Stimulated activated CD8-positive, alpha-beta memory T cell treated with anti-CD3 and anti-CD28 coated beads, Interleukin-15, amount 100 ng/mL, for 48 hours (primary cell): ENCODE measurements at regions not wholly inside any gene's neighbourhood (a gene's known extent, or its start where the extent isn't known, plus 50 kb on each side); places are given as distances from the start of the nearest gene placed in this dataset.

ENCODE experiments used
- DNase-seq, 2 donors: peaks; one replicate each; pipeline ENCODE4 v3.0.0-alpha.2; 2020; ENCODE audit warnings: low read depth in 2 of 2

DNA sequence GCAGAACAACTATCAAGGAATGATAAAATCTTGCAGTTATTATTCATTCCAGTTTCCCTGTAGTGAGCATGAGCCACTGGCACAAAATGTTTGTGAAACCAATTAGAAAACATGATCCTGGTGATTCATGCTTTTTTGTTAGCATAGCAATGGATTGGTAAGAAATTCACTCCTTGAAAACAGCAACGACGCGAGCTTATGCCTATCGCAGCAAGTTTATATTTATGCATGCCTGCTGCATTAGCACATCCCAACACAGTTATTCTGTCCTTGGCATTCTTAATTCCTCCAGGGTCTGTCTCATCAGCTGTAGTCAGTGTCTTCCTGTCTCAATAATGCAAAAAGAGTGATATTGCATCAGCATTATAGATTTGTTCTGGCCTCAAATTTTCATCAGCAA is 975.9 kb downstream of the STIM2 start:
- DNase-seq = no peak

DNA sequence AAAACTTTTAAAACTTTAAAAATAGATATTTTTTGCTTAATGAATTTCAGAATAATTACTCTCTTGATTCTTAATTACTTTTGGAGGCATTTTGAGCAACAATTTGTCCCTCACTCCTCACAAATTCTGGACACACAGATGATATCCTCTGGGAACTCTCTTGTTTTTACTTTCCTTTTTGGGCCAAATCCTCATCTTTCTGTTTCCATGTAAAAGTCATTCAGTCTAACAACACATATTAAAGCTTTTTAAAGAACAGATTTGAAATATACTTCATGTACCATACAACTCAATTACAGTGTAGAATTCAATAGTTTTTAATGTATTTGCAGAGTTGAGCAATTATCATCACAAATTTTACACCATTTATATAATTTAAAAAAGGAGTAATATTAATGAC is 983.1 kb downstream of the STIM2 start:
- no peak for DNase-seq

DNA sequence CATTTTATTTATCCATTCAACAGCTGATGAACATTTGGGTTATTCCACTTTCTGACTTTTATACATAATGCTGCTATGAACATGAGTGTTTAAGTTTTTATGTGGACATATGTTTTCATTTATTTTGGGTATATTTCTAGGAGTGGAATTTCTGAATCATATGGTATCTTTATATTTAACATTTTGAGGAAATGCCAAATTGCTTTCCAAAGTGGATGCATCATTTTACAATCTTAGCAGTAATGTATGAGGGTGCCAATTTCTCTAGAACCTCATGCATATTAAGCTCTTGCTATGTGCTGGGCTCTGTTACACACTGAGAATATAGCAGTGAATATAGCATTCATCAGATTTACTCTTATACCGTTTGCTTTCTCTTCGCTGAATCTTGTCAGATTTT is 983.7 kb downstream of the STIM2 start:
- no peak for DNase-seq

DNA sequence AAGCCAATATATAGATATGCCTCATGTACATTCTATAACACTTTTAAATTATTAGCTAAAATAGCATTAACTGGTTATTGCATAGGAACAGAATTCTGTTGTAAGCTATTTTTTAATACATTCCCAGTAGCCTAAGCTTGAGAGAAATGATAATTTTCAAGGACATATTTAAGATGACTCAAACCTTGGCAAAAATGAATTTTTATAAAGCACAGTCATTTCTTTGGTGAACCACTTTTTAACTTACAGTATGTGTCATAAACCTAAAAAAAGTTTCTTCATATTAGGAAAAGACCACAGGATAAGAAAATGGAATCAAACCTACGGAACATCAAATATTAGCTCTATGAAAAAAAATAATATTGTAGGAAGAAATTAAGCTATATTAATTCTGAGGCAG is 986.3 kb downstream of the STIM2 start:
- DNase-seq = no peak

DNA sequence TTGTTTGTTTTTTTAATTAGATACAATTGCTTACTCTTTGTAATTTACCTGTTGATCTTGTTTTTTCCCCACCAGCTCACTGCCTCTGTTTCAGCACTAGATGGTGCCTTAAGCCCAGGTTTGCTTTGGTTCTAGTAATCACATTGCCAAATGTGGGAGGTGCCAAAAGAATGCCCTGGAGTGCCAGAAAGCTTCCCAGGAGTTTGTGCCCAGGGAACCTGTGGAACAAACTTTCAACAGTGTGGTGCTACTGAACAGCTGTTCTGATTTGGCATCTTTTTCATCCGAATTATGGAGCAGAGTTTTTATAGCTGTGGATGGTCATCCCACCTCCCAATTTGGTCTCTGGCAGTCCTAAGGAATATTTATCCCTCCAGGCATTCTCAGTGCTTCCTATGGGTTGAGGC is 1000.7 kb downstream of the STIM2 start:
- DNase-seq = no peak

DNA sequence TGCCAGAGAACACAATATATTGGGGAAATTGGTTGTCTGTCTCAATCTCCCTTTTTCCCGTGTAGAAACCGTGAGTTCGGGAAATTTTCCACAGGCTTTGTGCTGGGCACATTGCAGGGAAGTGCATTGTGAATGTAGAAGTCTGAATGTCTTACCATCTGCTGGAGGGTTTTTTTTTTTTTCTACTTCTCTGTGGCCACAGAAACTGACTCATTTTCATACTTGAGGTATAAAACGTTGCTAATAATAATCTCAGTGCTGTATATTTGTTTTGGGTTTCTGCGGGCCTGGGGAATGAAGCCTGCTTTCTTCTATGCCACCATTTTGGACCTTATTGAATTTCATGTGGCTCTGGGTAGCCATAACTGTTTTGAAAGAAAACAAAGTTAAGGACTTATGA is 1001.2 kb downstream of the STIM2 start:
- no peak for DNase-seq

DNA sequence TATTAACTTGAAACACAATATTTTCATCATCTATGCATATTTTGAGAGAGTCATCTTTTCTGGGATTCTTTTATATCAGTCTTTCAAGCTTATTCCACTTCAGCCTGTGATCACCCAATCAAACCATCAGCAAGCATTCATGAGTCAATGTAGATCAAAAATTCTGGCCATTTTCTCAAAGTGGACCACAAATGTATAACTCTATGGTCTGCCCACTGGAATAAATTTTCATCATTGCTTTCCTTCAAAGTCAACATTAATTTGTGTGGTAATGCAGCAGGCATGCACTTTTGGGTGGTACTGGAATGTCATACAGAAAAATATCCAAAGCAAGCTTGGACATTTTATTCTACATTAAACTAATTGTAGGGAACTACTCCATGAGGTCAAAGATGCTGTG is 1013.0 kb downstream of the STIM2 start:
- DNase-seq = no peak

DNA sequence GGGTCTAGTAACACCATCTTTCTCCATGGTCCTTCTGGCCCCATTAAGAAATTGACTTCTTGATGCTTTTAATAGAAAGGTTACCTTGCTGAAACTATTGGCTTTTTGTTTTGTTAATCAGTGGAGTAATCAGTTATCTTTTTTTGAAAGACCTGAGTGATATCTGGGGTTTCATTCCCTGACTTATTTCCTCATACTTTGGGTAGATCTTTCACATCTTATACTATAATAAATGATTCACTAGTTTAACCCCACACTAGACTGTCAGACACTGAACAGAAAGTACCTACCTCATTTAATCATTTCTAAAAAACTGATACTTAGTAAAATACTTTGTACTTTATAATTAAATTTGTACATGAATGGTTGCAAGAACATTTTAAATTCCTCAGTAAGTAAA is 1021.1 kb downstream of the STIM2 start:
- DNase-seq = no peak

DNA sequence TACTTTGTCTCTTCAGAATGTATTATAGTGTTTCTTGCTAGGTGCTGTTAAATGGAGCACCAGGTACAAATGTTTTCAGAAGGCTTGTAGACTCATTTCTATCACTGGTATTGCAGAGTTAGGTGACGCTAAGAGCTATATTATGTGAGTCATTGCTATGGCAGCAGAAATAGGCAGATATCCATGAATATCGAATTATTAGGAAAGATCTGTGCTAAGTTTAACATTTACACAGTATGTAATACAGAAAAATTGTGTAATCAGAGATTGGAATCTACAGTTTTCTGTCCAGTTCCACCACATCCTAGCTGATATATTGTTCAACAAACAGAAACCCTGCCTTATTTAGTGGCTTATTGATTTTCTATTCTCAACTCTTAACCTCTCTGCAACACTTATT is 1025.5 kb downstream of the STIM2 start:
- DNase-seq = no peak

DNA sequence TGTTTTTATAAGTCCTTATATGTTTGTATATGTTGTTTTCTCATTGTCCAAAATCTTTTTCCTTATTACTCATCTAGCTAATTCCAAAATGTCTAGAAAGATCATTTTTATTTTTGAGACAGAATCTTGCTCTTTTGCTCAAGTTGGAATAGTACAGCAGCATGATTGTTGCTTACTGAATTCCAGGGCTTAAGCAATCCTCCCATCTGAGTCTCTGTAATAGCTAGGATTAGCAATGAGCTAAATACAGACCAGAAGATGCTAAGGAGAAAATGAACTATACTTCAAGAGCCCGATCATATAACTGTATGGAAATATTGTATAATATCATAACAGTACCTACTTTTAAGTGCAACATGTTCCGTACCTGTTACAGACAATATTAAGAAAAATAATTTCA is 1027.0 kb downstream of the STIM2 start:
- DNase-seq = no peak

DNA sequence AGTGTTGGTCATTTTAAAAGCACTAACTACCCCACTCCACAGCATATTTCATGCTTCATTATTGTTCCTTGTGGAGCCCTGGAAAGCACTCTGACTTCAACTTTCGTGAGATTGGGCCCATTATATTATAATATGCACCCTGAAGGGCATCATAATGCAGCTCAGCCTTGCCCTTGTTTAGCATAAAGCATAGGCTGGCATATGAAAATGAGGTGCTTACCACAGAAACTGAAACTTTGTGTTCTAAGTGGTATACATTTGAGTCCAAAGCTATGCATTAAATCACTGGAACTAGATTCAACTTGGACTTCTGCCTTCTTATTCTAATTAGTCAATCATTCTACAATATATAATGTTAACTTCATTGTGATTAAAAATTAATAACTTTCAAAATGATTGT is 1027.9 kb downstream of the STIM2 start:
- DNase-seq = no peak

DNA sequence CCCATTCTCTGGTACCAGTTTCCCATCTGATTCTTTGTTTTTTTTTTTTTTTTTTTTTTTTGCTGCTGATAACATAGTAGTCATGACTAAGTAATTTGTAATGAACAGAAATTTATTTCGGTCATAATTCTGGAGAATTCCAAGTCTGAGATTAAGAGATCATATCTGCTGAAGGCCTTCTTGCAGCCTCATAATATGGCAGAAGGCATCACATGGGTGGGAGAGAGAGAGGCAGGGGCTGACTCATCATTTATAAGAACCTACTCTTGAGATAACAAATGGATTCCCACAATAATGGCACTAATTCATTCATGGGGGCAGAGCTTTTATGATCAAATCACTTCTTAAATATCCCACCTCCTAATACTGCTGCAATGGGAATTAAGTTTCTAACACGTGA is 1034.3 kb downstream of the STIM2 start:
- DNase-seq = no peak

DNA sequence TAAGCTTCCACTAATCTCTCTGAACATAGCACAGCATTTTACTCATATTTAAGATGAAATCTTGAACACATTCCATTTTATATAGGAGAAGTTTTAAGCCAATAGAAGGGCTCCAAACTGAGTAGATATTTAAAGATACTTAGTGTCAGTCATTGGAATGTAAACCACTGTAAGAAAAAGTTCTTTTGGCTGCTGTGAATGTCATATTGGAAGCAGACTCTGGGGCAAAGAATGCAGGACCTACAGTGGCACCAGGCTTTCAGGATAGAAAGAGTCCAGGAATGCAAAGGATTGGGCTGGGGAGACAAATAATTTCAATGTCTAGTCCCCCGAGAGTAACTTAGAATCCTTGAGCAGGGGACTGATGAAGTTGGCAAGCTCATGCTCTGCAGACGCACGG is 1047.7 kb downstream of the STIM2 start:
- DNase-seq = no peak

DNA sequence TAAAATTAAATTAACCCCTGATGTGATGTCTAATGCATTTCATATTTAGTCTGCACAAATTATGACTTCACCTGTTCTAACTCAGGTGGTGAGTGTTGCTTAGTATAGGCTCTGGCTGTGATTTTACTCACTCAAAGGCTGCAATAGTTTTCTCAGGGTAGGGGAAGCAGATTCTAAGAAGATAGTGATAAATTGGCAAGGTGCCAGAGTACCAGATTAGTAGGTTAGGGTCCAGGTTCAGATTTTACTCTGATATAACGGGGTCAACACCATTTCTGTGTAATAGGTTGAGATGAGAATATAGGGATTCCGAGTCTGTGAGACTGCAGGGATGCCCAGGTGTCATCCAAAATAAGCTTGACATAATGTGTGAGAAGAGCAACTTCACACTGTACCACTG is 1049.6 kb downstream of the STIM2 start:
- no peak for DNase-seq

DNA sequence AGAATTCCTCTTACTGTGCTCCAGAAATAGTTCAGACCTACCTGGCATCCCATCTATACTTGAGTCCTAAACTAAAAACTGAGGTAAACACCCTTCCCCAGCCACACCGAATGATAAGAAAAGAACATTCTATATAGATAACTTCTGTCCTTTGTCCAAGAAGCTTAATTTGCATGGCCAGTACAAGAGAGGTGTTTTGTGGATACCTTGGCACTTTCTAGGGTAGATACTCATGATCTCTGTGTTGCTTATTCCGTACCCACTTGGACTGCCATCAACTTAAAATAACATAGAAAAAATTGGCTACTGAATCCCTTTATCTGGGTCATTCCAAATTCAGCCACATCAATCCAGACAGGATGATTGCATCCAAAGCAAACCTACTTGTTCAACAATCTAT is 1050.4 kb downstream of the STIM2 start:
- DNase-seq = no peak

DNA sequence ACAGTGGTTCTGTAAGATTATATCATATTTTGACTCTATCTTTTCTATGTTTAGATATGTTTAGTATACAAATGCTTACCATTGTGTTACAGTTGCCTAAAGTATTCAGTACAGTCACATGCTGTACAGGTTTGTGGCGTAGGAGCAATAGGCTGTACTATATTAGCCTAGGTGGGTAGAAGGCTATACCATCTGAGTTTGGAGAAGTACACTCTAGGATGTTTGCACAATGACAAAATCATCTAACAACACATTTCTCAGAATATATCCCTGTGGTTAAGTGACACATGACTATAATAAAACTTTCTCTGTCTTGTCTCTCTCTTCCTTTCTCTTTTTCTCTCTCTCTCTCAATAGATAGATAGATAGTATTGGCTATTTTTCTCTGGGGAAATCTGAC is 1053.1 kb downstream of the STIM2 start:
- no peak for DNase-seq

DNA sequence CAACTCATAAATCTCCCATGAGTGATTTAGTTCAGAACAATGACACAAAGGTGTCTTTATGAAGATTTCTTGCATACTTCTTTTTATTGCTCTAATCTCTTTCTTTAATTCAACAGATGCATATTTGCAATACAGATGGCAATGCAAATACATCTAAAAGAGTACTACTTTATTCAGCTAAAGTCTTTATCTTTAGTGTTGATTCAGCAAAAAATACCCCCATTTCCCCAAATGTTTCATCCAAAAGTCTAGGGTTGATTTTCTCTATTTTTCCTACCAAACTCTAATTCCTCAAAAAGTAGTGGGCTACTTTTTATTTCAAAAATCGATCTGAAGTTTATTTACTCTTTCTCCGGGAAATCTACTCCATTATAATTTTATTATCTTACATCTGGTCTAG is 1055.2 kb downstream of the STIM2 start:
- DNase-seq = no peak

DNA sequence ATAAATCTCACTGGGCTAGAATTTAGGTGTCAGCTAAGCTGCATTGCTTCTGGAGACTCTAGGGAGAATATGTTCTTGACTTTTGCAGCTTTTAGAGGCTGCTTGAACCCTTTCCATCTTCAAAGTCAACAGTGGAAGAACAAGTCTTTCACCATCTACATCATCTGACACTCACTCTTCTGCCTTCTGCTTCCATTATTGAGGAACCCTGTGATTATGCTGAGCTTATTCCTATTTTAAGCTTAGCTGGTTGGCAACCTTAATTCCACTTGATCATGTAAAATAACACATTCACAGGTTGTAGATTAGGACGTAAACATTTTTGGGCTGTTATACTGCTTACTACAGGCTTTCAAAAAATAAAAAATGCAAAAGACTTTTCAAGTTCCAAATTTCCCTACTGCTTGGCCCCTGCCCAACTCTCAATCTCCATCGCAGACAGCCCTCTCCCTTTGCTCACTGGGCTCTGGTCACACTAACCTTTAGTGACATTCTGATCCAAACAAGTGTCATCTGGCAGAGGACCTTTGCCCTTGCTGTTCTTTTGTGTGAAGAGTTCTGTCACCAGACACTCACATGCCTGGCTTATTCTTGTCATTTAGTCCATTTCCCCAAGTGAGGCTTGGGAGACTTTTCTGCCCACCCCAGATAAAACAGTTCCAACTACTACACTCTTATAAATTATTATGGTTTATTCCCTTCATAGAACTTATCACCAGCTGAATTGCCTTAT is 1056.0 kb downstream of the STIM2 start:
- no peak for DNase-seq

DNA sequence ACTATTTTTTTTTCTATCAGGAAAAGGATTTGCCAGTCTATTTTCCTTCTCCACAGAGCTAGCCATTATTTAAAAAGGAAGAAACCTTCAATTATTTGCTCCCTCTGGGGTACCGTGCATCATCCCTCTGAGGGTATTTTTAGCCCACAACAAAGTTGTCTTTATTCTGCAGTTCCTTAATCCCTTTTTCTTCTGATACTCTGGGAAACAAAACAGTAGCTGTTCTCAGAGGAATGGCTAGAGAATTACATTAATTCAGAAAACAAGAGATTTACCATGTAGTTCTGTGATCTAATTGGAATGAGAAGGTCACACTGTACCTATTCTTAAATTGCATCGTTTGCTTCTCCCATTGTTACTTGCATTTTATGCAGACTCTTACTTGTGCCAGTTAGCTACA is 1056.7 kb downstream of the STIM2 start:
- DNase-seq = no peak

DNA sequence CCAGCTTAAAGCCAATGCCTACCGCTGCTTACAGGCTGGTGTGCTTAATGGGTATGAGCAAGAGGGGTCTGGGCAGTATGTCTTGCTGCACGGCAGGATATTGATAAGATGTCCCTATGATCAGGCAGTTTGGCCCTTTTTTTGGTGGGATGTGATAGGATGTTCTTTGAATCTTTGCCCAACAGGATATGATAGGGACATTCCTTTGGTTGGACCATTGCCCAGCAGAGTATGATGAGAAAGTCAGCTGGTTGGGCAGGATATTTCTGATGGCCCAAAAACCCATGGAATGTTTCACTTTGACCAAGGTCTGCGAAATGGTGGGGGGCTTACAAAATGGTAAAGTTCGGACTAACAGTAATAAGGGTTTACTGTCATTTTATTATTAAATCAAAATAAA is 1060.6 kb downstream of the STIM2 start:
- no peak for DNase-seq

DNA sequence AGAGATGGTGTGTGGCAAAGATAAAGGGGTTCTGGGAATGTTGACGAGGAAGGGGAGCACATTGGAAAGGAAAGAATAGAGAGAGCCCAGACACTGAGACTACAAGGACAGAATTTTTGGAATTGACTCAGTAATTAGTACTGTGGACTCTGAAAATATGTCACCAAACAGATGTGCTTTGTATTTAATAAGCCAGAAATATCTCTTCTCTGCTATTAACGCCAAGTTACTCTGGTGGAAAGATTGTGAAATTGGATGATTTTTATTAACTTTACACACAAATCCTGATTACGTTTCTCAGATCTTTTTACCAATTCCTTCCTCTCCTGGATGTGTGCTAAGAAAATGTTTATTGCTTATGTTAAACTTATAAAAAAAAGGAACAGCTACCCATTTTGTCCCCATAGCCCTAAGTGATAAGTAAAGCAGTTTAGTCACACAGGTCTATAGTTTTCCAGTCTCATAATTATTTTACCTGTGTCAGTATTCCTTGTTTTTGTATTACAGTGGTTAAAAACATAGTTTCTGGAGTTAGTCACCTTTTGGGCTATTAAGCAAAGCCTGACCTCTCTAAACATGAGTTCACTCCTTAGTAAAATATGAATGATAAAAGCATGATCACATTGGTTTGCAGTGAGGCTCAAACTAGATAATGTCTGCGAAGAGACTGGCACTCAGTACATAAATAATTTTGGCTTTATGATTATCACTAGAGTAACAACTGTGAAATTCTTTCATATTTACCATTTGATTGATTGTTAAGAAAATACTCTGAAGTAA is 1068.3 kb downstream of the STIM2 start:
- no peak for DNase-seq

DNA sequence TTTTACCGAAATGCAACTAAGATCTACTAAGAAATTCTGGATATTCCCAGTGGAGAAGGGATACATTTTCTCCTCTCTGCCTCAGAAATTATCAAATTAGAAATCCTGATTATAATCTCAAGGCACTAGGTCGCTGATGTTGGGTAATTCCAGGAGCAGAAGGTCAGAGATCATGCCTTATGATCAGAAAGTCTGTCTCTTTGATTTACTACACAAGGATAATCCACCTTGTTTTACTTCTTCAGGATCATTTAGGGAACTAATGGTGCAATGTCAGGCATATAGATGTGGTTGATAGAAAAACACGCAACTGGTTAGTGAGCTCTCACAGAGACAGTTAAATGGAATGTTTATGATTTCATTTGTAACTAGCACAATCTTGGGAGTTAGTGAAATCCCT is 1069.7 kb downstream of the STIM2 start:
- DNase-seq = no peak

DNA sequence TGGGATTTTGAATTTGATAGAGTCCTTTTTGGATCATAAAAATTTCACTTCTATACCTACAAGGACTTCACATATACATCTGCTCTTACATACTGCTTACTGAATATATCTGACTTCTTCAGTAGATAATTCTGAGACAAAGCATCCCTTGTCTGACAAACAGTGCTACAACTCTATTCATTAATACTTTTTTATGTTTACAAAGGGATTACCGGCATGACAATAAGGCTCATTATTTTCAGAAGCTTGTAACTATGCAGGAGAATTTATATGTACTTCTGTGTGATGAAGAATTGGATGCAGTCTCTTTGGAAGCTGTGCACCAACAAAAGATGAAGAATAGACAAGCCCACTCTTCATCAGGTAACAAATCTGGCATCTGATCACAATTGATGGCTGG is 1070.3 kb downstream of the STIM2 start:
- no peak for DNase-seq

DNA sequence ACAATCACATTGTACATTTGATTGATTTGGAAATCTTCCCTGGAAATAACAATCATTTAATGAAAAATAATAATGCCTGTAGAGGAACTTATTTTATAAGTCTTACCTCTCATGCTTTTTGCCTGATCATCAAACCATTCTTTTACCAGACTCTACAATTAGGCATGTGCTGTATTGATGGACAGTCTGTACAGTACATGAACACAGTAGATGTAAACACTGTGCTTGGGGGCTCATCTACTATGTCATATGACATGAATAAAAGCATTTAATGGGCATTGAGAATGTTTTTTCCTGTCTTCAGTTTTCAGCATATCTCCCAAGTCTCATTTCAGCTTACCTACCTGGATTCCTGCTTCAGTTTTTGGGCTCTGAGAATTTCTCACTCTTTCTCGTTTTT is 1070.9 kb downstream of the STIM2 start:
- DNase-seq = no peak
